Limb (tissue), 2 donors: ENCODE measurements at regions not wholly inside any gene's neighbourhood (a gene's known extent, or its start where the extent isn't known, plus 50 kb on each side); places are given as distances from the start of the nearest gene placed in this dataset.

Experiments used
- DNase-seq, 2 donors: peaks; one replicate each; pipeline ENCODE4 v3.0.0-alpha.2; 2016; ENCODE audit errors: extremely low spot score in 2 of 2

DNA sequence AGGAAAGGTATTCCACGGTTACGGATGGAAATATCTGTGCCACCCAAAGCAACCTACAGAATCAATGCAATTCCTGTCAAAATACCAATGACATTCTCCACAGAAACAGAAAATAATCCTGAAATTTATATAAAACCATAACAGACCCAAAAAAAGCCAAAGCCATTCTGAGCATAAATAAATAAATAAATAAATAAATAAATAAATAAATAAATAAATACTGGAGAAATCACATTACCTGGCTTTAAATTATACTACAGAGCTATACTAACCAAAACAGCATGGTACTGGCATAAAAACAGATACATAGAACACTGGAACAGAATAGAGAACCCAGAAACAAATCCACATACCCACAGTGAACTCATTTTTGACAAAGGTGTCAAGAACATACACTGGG is 191.9 kb upstream of the DUSP10 start:
- DNase-seq: no peak

DNA sequence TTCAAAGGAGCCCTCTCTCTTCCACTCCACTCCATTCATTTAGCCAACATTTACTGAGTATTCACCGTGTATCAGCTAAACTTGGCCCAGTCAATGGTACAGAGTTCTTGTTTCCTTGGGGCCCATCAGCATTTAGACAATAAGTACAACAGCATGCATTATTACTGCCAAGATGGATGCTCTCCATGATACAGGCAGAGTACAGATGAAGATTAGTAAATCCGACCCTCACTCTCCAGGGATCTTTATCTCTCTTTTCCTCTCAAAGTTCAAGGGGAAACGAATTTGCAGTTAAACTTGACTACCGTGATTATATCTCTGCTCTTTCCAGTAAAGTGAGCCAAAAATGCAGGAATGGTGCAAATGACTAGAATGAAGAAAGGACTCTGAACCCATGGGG is 184.6 kb upstream of the DUSP10 start:
- DNase-seq: no peak

DNA sequence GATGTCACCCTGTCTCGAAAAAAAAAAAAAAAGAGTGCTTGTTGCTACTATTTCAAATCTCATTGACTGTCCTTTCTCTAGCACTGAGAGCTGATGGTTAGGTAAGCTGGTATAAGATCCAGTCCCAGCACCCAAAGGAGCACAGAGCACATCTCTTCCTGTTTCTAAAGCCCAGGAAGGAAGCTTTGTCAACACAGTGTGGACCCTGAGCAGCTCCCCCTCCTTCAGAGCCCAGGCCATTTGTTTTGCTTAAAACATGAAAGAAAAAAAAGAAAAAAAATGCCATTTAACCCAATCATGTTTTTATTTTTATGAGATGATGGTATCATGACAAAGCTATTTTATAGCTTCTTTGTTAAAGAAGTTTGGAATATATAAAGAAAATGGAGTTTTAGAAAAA is 184.1 kb upstream of the DUSP10 start:
- DNase-seq: no peak

DNA sequence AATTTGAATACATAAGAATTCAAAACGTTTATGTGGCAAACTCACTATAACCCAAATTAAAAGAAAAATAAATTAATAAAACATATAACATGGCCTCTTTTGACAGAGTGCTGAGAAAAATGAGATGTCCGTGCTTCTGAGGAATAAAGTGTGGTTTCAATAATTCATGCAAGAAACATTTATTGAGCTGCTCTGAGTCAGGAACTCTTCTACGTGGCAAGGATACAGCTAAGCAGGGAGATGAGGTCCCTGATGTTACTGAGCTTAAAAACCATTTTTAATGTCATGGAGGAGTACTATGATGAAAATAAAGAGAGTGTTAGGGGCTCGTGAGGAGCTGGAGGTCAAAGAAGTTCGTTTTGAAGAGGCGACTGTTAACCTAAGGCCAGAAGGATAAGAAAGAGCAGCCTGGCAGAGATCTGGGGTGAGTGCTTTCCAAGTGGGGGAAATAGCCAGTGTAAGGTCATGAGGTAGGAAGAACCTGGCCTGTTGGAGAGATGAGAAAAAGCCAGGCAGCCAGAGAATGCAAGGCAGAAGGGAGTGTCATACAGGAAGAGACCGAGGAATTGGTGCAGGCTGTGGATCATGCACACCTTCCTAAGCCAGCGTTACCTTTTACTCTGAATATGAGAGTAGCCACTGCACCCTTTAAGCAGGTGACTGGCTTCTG is 182.2 kb upstream of the DUSP10 start:
- DNase-seq: no peak

DNA sequence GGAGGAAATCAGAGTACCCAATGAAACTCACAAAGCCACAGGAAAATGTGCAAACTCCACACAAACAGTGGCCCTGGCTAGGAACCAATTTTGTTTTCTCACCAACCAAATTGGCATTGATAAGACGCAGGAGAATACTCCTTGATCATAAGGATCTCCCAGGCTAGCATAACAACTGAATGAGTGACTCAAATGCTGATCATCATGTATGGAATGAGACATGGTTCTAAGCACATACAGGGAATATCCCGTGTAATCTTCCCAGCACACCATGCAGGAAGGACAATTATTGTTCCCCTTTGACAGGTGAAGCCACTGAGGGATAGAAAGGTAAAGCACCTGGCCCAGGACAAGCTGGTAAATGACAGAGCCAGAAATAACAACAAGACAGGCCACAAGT is 180.0 kb upstream of the DUSP10 start:
- DNase-seq: no peak

DNA sequence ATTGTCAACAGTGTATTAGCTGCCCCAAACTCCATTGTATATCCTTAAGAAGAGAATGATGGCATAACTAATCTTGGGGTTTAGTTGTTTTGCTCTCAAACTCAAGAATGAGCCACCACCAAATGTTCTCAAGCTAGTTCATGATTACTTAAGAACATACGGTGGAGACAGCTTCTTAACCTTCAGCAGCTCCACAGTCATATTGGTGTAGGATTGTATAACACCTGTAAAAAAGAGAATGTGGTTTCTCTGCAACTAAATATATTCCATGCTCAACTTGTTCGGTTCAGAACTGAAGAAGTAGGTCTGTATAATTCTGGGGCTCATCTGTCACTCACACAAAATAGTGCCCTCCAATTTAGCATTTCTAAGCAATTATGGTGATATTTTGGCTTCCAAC is 177.9 kb upstream of the DUSP10 start:
- DNase-seq: no peak

DNA sequence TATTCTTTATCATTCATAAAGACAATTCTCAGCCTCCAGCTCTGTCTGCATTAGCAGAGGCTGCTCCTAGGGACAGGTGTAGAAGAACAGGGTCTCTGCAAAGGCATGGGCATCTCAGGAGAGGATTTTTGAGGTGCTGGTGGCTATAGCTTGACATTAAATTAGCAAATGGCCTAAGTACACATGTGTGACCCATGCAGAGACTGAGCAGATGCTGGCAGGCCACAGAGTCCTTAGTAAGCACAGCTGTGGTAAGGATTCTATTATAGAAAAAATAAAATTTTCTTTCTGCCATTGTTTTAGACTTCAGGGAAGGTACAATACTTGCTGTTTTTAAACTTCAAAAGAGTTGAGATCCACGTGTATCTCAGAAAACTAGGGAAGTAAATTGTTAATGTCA is 177.5 kb upstream of the DUSP10 start:
- no peak for DNase-seq

DNA sequence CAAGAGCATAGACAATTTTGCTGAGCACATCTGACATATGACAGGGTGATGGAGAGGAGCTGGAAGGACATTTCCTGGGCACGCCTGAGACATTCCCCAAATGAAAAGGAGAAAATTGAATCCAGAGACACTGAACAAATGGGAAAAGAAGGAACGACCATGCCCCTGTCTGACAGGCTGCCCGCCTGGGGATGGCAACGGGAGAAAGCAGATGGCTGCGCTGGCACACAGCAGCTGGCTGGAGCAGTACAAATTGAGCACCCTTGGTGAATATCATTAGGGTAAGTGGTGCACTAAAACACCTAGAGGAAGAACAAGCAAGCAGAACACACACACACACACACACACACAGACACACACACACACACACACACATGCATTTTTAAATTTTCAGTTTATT is 174.3 kb upstream of the DUSP10 start:
- no peak for DNase-seq

DNA sequence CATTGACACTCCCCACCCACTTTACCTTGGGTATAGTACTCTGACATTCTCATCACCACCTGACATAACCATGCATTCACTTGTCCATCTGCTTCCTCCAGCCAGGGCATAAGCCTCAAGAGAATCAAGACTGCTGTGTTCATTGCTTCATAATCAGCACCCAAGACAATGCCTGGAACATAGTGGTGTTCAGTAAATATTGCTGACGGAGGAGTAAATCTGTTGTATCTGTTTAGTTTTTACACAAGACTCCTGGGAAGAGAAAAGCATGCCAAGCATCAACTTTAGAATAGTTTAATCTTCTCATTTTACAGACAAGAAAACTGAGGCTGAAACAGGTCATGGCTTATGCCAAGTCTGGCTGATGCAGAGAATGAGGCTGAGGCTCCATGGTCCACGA is 173.9 kb upstream of the DUSP10 start:
- DNase-seq: no peak

DNA sequence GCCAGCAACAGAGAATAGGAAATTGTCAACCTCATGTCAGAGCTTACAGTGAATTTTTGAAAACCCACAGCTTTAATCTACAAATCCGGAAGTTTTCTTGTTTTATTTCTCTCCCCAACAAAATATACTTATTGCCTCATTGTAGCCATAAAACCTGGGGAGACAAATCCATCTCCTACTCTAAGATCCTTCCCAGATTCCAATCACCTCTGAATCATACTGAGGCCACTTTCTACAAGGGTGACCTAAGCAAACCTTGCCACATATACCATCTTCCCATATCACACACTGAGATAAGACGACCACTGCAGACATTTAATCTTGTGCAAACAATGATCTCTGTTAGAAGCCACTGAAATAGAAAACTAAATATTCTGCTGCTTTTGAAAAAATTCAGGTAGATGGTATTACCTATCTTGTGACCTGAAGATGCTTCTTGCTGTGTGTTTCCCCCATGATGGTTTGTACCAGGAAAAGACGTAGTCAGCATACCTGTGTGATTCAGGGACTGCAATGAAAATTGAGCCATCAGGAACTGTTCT is 171.5 kb upstream of the DUSP10 start:
- no peak for DNase-seq

DNA sequence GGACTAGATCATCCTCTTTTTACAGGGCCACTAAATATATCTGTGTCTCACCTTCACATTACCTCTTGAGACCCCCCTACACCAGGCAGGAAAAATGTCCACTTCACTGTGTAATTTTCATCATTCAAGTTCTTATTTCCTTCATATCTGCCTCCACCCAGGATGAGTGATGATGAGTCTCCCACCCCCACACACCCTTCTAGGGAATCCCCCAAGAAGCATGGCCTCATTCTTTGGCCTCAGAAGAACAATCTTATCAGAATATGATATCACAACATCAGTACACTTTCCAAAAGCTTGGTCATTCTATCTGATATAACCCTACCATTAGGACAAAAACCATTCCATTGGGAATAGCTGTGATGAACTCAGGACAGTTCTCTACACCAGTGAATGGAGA is 170.3 kb upstream of the DUSP10 start:
- no peak for DNase-seq

DNA sequence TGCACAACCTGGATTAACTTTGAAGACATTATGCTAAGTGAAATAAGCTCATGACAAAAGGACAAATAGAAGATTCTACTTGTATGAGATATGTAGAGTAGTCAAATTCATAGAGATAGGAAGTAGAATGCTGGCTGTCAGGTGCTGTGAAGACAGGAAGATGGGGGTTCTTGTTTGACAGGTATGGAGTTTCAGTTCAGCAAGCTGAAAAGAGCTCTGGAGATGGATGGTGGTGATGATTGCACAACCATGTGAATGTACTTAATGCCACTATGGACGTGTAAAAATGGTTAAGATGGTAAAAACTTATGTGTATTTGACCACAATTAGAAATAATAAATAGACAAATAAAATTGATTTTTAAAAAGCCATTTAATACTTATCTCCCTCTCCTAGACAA is 169.8 kb upstream of the DUSP10 start:
- DNase-seq: no peak

DNA sequence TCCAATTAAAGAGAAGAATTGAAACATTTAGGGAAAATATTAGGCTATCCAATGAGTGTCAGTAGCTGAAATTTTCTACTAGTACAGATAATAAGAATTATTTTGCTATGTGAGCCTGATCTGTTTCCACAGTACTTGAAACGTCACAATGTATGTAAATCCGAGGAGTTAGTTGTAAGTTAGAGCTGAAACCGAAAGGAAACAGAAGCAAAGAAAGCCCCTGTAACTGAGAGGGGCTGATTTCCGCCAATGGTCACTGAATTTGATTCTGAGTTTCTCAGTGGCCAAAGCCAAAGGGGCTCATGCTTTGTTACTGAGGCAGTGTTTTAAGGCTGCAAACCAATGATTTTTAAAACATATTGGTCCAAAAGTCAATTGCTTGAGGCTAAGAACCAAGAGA is 168.3 kb upstream of the DUSP10 start:
- DNase-seq: no peak

DNA sequence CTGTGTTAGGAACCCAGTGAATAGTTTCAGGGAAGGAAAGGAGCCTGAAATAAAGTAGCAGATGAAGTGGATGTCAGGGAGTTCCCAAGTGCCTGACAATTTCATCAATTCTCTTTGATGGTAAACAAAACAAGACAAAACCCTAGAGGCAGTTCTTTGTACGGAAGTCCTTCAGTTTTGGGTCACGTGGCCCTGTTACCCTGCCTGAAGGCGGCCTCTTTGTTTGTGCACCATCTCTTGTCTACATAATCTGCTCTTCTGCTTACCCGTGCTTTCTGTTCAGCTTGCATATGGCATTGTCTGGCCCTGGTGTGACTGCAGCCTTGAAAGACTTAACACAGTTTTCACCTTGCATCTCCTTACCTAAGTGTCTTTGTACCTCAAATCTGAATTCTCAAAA is 166.7 kb upstream of the DUSP10 start:
- DNase-seq: no peak

DNA sequence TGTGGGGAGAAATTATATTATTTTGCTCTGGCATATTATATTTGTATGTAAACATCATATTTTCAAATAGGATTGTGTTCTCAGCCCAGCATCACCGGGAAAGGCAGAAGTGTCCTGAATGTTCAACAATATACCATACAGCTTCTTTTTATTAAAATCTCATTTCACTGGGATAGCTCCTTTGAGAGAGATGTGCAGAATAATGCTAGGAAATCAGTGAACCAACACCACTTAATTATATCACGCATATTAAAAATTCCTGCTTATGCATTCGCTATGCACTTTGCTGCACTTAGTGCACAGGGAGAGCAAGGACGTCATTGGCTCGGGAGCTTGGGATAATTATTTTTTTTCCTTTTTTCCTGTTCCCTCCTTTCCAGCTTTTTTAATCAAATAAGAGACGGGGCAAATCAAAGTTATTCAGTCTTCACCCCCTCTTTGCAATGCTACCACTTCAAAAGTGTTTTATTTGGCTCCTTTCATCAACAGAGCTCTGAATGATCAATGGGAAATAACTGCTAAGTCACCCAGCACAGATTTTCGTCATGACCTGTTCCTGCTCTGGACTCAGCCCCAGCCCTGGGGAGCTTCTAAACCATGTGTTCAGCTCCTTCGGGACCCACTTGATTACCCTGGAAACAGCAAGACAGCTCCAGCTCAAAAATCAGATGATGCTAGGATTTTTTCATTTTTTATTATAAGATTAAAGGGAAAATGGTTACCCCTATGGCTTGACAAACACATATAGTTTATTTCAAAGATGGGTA is 165.5 kb upstream of the DUSP10 start:
- DNase-seq: no peak

DNA sequence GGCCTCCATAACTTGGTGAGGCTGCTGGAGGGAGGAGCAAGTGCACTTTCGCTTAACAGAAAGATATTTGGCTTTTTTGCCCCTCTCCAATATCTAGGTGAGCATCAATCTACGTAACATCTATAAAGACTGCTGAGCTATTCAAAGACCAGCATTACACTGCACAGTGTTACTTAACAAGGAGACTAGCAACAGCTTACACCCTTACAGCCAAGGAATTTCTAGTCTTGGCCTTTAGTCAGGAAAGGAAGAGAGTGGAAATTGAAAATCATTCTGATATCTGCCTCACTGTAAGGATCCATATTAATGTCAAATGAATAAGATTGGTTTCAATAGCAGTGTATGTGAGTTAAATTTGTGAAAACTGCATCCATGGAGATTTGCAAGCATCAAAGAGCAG is 163.9 kb upstream of the DUSP10 start:
- DNase-seq: no peak

DNA sequence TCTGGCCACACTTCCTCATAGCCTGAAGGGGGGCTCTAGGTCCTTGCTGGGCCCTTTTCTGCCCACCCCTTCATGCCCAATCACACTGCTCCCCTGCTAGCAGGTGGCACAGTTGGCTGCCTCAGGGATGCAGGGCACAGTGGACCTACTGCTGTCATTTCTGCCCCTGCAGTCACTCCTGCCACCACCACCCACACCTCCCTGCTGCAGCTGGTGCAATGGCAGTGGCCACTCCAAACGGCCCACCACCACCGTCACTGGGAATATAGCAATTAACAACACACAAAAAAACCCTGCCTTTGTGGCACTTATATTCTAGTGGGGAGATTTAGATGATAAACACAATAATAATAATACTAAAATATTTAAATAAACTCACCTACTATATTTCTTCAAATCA is 162.4 kb upstream of the DUSP10 start:
- no peak for DNase-seq

DNA sequence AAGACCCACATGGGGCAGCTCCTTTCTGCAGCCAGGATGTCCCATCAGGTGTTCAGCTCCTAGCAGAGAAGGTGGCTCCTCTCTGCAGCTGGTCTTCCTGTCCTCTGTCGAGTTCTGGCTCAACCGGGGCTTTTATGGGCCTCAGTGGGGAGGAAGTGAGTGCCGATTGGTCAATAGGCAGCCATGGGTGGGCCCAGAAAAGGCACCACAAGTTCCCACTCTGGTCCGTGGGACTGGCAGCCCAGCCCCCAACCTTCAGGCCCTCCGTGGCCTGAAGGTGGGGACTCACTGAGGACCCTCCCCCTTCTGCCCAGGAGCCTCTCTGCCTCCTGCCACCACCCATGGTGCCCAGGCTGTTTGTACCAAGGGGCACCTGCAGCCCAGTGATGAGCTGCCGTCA is 161.7 kb upstream of the DUSP10 start:
- no peak for DNase-seq

DNA sequence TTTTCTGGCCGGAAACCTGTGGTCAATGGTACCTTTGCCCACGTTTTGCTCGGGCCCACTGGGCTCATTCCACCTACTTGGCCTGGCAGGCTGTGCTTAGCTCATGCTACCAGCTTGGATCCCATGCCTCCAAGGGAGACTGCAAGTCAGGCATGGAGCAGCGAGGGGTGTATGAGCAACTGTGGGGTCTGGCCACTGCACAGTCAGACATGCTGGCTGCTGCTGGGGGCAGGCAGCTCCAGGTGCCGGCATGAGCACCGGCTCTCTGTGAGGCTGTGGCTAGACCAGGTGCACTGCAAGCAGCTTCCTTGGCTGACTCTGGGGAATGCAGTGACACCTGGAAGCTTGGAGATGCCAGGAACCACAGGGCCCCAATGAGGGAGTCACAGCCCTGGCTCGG is 161.1 kb upstream of the DUSP10 start:
- DNase-seq: no peak

DNA sequence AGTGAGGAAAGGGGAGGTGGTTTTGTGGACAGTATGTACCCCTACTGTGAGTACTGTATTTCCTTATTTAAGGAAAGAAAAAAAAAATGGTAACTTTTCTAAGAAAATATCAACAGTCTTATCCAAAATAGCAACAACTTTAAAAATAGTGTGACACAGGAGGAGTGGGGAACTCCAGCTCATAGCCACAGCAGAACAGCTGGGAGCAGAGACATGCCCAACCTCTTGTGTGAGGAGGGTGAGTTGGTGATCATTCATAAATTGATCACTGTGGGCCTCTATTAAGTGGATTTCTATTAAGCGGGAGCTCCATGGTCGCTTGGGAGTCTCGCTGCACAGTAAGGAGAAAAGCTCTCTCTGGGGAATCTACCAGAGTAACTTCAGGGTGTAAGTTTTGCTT is 158.8 kb upstream of the DUSP10 start:
- no peak for DNase-seq

DNA sequence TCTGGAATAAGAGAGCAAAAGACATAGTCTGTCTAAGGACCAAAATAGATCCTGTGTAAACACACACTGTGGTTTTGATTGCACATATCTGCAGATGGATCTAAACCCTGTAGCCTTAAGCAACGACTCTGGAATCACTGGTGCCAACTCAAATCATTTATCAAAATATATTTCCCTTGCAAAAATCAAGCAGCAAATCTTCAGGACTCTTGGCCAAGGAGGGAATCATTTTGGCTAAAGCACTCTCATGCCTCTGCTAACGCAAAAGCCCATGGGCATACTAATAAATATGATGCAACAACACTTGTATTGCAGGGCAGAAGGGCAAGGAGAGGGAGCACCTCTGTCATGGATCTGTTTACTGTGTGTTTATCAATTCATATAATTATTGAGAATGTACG is 155.4 kb upstream of the DUSP10 start:
- no peak for DNase-seq

DNA sequence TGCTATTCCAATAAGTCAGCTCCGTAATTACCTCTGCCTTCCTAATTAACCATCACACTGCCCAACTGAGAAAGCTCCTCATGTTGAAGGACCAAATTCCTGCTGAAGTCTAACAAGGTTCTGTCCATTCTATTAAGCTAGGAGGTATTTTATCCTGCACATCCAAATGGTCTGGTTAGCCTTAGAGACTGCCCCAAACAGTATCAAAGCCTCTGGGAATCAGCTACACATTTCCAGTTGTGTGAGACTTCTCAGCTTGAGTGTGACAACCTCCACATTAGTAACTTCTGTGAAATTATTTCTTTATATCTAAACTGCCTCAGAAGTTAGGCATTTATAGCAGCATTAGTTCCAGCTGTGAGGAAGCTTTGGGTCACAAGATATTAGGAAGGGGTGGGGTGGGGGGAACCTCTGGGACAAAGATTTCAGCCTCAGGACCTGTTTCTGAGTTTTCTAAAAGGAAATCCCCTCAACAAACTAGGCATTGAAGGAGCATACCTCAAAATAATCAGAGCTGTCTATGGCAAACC is 150.5 kb upstream of the DUSP10 start:
- DNase-seq: no peak

DNA sequence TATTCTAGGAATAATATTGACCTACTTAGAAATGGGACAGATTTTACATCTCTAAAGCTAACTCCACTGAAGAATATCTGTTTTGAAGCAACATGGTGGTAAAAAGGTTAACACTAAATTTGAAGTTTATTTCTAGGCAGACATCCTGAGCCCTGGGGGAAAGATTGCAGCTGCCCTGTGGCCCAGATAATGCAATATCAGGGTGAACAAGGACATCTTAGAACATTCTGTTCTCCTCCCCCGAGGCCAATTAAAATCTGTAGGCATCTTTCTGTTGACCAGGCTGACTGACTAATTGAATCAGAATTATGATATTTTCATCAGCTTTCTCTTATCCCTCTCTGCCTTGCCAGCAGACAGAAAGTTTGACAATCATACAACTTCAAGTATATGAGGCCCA is 149.8 kb upstream of the DUSP10 start:
- no peak for DNase-seq
